ENCODE measurements at regions not wholly inside any gene's neighbourhood (a gene's known extent, or its start where the extent isn't known, plus 50 kb on each side); places are given as distances from the start of the nearest gene placed in this dataset.

DNA sequence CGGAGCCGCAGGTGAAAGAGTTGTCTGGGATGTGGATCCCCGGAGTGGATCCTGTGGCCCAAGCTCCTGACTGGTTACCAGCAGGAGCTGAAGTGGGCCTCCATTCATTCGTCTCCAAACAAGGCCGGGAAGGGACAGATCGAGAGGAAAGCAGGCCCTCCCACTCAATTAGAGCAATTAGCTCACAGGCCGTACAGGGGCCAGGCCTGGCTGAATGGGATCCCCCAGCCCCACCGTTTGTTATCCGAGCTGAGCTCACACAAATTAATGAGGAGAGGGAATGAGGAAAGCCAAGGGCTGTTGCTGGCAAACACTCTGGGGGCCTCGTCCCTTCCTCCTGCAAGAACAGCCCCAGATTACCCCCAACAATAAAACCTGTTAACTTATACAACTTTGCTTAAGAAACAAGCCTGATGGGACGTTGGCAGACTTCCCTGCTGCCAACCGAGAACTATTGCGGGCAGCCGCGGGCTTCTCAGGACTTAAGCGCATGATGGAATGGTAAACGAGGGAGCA, 338.0 kb downstream of the BCL11A start:
- TF ChIP-seq, protein P1, sequence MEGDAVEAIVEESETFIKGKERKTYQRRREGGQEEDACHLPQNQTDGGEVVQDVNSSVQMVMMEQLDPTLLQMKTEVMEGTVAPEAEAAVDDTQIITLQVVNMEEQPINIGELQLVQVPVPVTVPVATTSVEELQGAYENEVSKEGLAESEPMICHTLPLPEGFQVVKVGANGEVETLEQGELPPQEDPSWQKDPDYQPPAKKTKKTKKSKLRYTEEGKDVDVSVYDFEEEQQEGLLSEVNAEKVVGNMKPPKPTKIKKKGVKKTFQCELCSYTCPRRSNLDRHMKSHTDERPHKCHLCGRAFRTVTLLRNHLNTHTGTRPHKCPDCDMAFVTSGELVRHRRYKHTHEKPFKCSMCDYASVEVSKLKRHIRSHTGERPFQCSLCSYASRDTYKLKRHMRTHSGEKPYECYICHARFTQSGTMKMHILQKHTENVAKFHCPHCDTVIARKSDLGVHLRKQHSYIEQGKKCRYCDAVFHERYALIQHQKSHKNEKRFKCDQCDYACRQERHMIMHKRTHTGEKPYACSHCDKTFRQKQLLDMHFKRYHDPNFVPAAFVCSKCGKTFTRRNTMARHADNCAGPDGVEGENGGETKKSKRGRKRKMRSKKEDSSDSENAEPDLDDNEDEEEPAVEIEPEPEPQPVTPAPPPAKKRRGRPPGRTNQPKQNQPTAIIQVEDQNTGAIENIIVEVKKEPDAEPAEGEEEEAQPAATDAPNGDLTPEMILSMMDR (IDR thresholded peaks at IDR 0.05; ENCODE audit: low read depth, low read length), result no peak
- TF ChIP-seq EZH2phosphoT487 (IDR thresholded peaks at IDR 0.05; ENCODE audit: low read depth), result no peak

All from OCI-LY3 (cell line).